Fibroblast of skin of scalp (primary cell): ENCODE measurements at regions not wholly inside any gene's neighbourhood (a gene's known extent, or its start where the extent isn't known, plus 50 kb on each side); places are given as distances from the start of the nearest gene placed in this dataset.

ENCODE experiments used
- DNase-seq: peaks from one replicate; pipeline ENCODE4 v3.0.0-alpha.2; 2013

GRCh38 chr5:167642779-167643517, 648.5 kb upstream of the WWC1 start:
- DNase-seq, result peak; percentile 98

DNA sequence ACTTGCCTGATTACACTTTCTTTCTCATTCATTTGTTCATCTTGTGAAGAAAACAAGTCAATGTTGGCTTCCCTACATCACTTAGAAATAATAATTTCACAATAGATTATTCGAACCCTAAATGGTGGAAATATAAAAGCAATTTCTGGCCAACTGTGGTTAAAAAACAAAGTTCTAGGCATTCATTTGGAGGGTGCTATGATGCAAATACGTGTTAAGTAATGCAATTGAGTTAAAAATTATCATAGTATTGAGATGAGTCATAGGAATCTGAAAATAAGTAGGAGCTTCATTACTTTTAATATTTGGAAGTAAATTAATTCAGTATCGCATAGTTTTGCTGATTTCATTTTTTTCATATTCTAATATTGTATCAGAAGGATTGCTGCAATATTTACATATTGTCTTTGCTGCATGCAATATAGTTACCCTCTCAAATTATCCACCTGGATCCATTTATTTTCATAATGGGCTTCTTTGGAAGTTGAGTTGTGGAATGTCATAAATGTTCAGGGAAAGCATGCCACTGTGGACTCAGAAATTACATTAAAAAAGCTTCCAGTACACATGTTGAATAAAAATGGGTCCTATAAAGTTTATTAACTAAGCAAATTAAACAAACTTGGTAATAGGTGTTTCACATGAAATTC, 647.7 kb upstream of the WWC1 start:
- peak; percentile 74 for DNase-seq

- peak; percentile 29 for DNase-seq
Measured at GRCh38 chr5:167644619-167645018, 646.8 kb upstream of the WWC1 start.

DNA sequence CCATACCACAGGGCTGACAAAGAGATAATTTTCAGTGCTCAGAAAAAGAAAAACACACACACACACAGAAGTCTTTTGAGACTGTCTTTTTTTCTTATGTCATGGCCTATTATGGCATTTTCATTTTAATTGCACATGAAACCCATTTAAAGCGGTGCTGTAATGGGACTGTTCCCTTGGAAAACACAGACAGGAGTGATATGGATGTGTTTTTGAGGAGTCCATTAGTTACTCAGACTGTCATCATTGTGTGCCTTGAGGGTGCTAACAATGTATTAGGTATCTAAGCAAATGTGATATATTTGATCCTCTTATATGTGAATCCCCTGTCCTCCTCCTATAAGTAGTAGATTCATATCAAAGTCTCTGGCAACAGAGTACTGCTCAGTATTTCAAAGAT, 642.0 kb upstream of the WWC1 start:
- no peak for DNase-seq

GRCh38 chr5:167652690-167653089, 638.8 kb upstream of the WWC1 start:
- DNase-seq, result peak; percentile 18

DNA sequence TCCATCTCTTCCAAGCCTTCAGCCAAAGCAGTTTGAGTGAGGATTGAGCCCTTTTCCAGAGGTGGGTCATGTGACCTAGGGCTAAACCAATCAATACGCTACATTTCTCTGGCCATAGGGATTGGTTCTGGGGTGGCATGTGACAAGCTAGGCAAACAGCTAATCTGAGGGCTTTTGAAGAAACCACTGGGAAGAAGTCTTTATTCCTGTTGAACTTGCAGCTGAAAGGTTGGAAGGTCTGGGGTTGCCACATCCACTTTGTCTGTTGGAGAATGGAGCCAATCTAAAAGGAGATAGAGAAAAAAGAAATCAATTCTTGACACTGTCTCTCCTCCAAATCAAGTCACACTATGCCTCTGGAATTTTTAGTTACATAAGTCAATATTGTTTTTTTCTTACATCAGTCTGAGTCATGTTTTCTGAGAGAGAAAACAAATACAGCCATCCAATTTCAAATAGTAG, 637.8 kb upstream of the WWC1 start:
- DNase-seq, result peak; percentile 49

DNA sequence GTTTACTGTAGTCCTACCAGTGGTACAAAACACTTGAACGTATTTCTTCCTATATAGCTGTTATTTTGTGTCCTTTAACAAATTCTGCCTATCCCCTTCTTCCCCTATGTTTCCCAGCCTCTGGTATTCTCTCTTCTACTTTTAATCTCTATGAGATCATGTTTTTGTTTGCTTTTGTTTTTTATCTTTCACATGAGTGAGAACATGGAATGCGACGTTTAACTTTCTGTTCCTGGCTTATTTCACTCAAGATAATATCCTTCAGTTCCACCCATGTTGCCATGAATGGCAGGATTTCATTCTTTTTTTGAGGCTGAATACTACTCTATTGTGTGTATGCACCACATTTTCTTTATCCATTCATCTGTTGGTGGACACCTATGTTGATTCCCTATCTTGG, 634.4 kb upstream of the WWC1 start:
- no peak for DNase-seq

GRCh38 chr5:167658889-167659288, 632.6 kb upstream of the WWC1 start:
- peak; percentile 24 for DNase-seq

- no peak for DNase-seq
Measured at GRCh38 chr5:167661605-167662004, 629.8 kb upstream of the WWC1 start.

GRCh38 chr5:167664222-167664804, 627.1 kb upstream of the WWC1 start:
- DNase-seq, result no peak

DNA sequence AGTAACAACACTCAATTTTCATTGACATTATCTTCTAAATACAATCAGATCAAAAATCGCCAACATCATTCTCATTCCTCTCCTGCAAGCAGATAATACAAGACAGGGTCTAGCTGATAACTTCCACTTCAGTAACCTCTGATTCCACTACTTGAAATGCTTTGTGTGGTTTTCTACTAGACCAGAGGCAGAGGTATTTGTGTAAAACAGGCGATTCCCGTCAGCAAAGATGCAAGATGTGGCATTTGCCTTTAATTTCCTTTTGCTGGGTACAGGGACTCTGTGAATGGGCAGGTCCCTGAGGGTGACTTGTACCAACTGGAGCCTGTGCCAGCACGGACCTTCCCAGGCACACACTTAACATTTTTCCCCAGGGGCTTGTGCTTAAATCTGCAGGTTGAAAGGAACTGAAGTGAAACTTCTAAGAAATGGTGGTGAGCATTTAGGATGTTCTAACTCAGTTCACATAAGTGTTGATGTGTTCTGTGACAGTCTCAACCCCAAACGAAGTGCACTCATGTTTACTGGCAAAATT, 625.5 kb upstream of the WWC1 start:
- DNase-seq, result no peak

DNA sequence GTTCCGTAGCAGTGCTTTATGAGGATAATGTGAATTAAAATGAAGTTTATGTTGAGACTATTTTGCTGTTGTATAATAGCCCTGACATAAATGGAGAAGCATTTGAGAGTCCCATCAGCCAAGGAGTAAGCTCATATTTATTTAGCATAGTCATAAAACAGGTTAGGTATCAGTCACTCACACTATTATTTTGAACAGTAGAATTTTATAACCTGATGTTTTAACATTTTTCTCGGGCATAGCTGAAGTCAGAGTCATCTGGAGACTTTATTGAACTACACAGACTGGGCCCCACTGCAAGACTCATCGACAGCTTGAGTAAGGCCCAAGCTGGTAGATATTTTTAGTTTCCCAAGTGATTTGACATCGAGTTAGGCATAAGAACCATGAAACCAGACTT, 620.3 kb upstream of the WWC1 start:
- peak; percentile 50 for DNase-seq

- DNase-seq, result no peak
Measured at GRCh38 chr5:167673942-167674341, 617.5 kb upstream of the WWC1 start.

GRCh38 chr5:167678481-167678880, 613.0 kb upstream of the WWC1 start:
- DNase-seq, result peak; percentile 51

DNA sequence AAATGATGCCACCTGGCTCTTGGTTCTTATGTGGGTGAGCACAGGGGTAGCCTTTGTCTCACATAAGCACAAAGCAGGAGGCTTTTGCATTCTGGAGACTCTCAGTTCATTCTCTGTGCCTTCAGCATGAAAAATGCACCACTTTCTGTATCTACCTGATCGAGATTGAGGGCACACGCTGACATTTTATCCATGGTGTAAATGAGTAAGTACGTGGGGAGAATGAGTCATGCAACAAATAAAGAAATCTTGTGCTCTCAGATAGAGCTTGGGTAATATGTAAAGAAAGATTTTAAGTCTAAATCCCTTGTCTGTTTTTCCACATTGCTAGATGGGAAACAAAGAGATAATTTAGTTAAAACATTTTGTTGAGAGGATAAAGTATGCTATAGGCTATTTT, 607.2 kb upstream of the WWC1 start:
- DNase-seq, result no peak

- no peak for DNase-seq
Measured at GRCh38 chr5:167688341-167689130, 602.9 kb upstream of the WWC1 start.

- DNase-seq, result no peak
Measured at GRCh38 chr5:167694325-167695147, 596.9 kb upstream of the WWC1 start.

DNA sequence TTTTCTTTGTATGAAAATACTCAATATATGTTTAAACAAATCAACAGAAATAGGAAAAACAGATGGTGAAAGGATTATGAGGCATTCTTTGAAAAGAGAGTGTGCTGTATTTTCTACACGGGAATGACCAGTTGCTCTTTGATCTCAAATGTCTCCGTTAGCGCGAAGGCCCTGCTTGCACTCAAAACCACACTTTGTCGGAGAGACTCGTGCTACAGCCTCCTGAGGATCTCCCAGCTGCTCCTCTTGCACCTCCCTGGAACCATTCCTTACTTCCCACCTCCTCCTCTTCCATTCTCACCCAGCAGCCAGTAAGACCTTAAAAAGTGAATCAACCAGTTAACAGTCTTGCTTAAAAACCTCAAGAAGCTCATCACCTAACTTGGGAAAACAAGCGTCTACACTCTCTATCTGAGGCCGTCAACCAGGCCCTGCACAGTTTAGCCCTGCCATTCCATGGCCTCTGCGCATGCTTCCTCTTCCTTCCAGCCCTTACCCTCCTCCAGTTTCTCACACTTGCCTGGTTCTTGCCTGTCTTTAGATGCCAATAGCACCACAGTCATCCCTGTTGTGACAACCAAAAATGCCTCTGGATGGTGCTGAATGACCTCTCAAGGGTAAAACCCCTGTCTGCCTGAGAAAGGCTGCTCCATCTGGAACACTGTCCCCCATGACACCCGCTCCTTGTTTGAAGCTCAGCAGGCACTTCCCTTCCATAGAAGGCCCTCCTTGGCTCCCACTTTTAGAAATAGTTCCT, 594.7 kb upstream of the WWC1 start:
- DNase-seq, result peak; percentile 56

DNA sequence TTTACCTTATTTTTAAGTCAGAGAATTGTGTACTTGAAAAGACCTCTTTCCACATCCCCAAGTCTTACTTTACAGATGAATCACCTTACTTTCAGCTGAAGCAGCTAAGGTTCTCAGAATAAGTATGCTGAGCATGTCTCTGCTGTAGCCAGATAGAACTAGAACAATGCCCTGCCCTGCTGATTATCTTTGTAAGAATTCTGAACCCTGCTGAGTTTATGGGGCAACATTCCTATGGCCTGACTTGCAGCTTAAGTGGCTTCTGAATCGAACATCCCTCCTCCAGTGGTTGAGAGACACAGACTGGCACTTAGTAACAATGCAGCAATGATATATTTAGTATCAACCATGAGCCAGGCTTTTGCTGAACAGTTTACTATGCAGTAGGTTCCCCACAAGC, 592.0 kb upstream of the WWC1 start:
- peak; percentile 99 for DNase-seq

DNA sequence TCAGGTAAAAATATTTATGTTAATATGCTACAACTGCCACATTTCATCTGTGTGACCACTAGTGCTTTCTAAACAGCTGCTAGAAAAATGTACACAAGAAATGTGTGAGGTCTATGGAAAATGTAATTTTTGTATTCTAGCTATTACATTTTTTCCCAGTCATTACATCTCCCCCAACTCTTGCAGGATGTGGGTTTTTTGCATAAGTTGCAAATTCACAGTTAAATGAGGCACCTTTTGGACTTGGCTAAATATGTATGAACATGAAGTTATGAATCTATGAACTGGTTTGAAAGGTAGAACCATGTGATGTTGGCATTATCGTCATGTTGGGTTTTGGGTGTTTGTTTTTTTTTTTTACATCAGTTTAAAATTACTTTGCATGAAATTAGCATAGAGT, 590.4 kb upstream of the WWC1 start:
- DNase-seq, result peak; percentile 46

DNA sequence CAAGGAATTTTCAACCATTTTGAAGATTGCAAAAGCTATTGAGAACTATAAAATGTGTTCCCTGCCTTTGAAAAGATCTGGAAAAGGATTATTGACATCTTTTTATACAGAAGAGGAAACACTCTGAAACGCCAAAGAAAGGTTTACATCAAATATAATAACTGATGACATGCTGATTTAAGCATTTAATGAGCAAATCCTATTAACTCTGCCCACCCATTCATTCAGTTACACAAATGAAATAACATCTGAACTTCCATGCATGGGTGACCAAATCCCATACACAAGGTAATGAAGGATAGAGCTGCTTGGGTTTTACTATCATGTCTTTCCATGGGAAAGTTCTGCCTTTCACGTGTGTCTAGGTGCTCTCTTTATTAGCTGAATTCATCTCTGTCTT, 589.4 kb upstream of the WWC1 start:
- DNase-seq, result no peak
